ENCODE measurements at regions not wholly inside any gene's neighbourhood (a gene's known extent, or its start where the extent isn't known, plus 50 kb on each side); places are given as distances from the start of the nearest gene placed in this dataset.

- H3K9me3 ChIP-seq (ENCODE audit: low read length), result no peaks in the 10 kb centered on the region
- H3K4me3 ChIP-seq (ENCODE audit: low read length), result no peak overlapping the region
- ChIA-PET CTCF (no interaction called here), POLR2A (ENCODE audit: unreplicated experiment) (no interaction called here)
- peaks cover 30% of the 10 kb centered on the region; the same call in 1 of the 2 replicates for H3K79me2 ChIP-seq (ENCODE audit: low read length)
- no peaks in the 10 kb centered on the region for H3K27me3 ChIP-seq (ENCODE audit: low read length)
- no peak overlapping the region for H3K9ac ChIP-seq (ENCODE audit: low read length)
- H3K4me2 ChIP-seq (ENCODE audit: low read length), result no peak overlapping the region
- no peaks in the 10 kb centered on the region for H4K20me1 ChIP-seq (ENCODE audit: low read length)
- peaks cover 11% of the 10 kb centered on the region; the same call in 1 of the 2 replicates for H3K4me1 ChIP-seq (ENCODE audit: insufficient read depth, low read length)
- no peak for DNase-seq
- no peak overlapping the region for H3K27ac ChIP-seq (ENCODE audit: low read length)
- no TSS peak for BruUV-seq (replicated peaks)
- H3F3A ChIP-seq (ENCODE audit: low read length, unreplicated experiment), result no peaks in the 10 kb centered on the region
- H3K36me3 ChIP-seq (ENCODE audit: low read depth, low read length), result no peaks in the 10 kb centered on the region
- ATAC-seq, result no peak
- H3K9me2 ChIP-seq (replicated peaks; ENCODE audit: low read length), result no peaks in the 10 kb centered on the region
- no peak for TF ChIP-seq EZH2phosphoT487 (IDR thresholded peaks at IDR 0.05; ENCODE audit: borderline replicate concordance, low read length)
- TF ChIP-seq CTCF (conservative IDR thresholded peaks at IDR 0.05; ENCODE audit: low read depth, low read length), result no peak
- no peak for TF ChIP-seq EZH2 (IDR thresholded peaks at IDR 0.05; ENCODE audit: low read length, unreplicated experiment)
- intact Hi-C loops (cut with micrococcal nuclease), result no loop called here
- H2AFZ ChIP-seq (ENCODE audit: low read length), result no peak overlapping the region
These were observed 77.2 kb downstream of the UTRN start for GRCh38 chr6:144362042-144363018.

- no peaks in the 10 kb centered on the region for H3F3A ChIP-seq (ENCODE audit: low read length, unreplicated experiment)
- POLR2A ChIA-PET (ENCODE audit: unreplicated experiment), result no interaction called here
- TF ChIP-seq EZH2 (IDR thresholded peaks at IDR 0.05; ENCODE audit: low read length, unreplicated experiment) (no peak), EZH2phosphoT487 (IDR thresholded peaks at IDR 0.05; ENCODE audit: borderline replicate concordance, low read length) (no peak), CTCF (conservative IDR thresholded peaks at IDR 0.05; ENCODE audit: low read depth, low read length) (no peak)
These were observed 79.1 kb downstream of the UTRN start for GRCh38 chr6:144364208-144364720.

More at GRCh38 chr6:144364208-144364720, 79.1 kb downstream of the UTRN start:
- no peak for ATAC-seq
- Histone ChIP-seq H3K9me3 (ENCODE audit: low read length) (no peaks in the 10 kb centered on the region), H4K20me1 (ENCODE audit: low read length) (no peaks in the 10 kb centered on the region), H3K9me2 (replicated peaks; ENCODE audit: low read length) (no peaks in the 10 kb centered on the region), H3K4me1 (ENCODE audit: insufficient read depth, low read length) (peaks cover 11% of the 10 kb centered on the region; the same call in 1 of the 2 replicates), H3K27me3 (ENCODE audit: low read length) (no peaks in the 10 kb centered on the region), H3K4me2 (ENCODE audit: low read length) (no peak overlapping the region), H3K79me2 (ENCODE audit: low read length) (peaks cover 33% of the 10 kb centered on the region; the same call in 1 of the 2 replicates), H2AFZ (ENCODE audit: low read length) (no peak overlapping the region), H3K4me3 (ENCODE audit: low read length) (no peak overlapping the region), H3K27ac (ENCODE audit: low read length) (no peak overlapping the region), H3K36me3 (ENCODE audit: low read depth, low read length) (no peaks in the 10 kb centered on the region), H3K9ac (ENCODE audit: low read length) (no peak overlapping the region)
- intact Hi-C loops (cut with micrococcal nuclease), result no loop called here
- CTCF ChIA-PET, result no interaction called here
- DNase-seq, result no peak
- BruUV-seq (replicated peaks), result no TSS peak

Data from PC-3 (cell line).